Neural cell (in vitro differentiated cells): ENCODE measurements at regions not wholly inside any gene's neighbourhood (a gene's known extent, or its start where the extent isn't known, plus 50 kb on each side); places are given as distances from the start of the nearest gene placed in this dataset.
A peak's percentile ranks its signal among the peaks of the same experiment; 100 is the strongest.

Experiments used
- H2AFZ ChIP-seq: fragments of 200-600, 300-800 bp; sonication (generic), shearing (Covaris generic); 2 replicates; pipeline ENCODE4 v1.6.0; 2014; ENCODE audit warnings: low read depth, mild to moderate bottlenecking, antibody characterized with exemption, low read length, moderate library complexity
- H3F3A ChIP-seq: fragments of 200-600 bp; shearing (Covaris generic); 2 replicates; pipeline ENCODE4 v1.6.1; 2016; ENCODE audit warnings: mild to moderate bottlenecking, moderate library complexity, mixed read lengths, antibody characterized with exemption, low read length; ENCODE audit not compliant: insufficient read depth, poor library complexity, severe bottlenecking
- H3K27ac ChIP-seq: fragments of 200-600, 300-800 bp; sonication (generic), shearing (Covaris generic); 2 replicates; pipeline ENCODE4 v1.5.1; 2014; ENCODE audit warnings: mild to moderate bottlenecking, low read length, moderate library complexity
- H3K27me3 ChIP-seq: fragments of 300-800, 200-600 bp; sonication (generic), shearing (Covaris generic); 2 replicates; pipeline ENCODE4 v1.6.0; 2014; ENCODE audit warnings: mild to moderate bottlenecking, low read depth, low read length, moderate library complexity; ENCODE audit not compliant: insufficient read depth
- H3K36me3 ChIP-seq: fragments of 300-800, 200-600 bp; sonication (generic), shearing (Covaris generic); 2 replicates; pipeline ENCODE4 v1.5.1; 2014; ENCODE audit warnings: mild to moderate bottlenecking, antibody characterized with exemption, low read length, moderate library complexity; ENCODE audit not compliant: insufficient read depth
- H3K4me2 ChIP-seq: fragments of 300-800, 200-600 bp; sonication (generic), shearing (Covaris generic); 2 replicates; pipeline ENCODE4 v1.6.0; 2014; ENCODE audit warnings: mild to moderate bottlenecking, low read length
- H3K4me3 ChIP-seq: fragments of 300-800, 200-600 bp; sonication (generic), shearing (Covaris generic); 2 replicates; pipeline ENCODE4 v1.5.1; 2014; ENCODE audit warnings: mild to moderate bottlenecking, low read length, moderate library complexity
- H3K79me2 ChIP-seq: fragments of 200-600 bp; shearing (Covaris generic); replicated peaks from 2 replicates; pipeline ENCODE4 v1.6.0; 2014; ENCODE audit warnings: mild to moderate bottlenecking, low read length, moderate library complexity; ENCODE audit not compliant: insufficient read depth
- H3K9ac ChIP-seq: fragments of 300-800, 200-600 bp; sonication (generic), shearing (Covaris generic); 2 replicates; pipeline ENCODE4 v1.6.1; 2016; ENCODE audit warnings: mild to moderate bottlenecking, low read length, mixed read lengths
- H3K9me2 ChIP-seq: fragments of 200-600 bp; shearing (Covaris generic); 2 replicates; pipeline ENCODE4 v1.6.1; 2016; ENCODE audit warnings: mild to moderate bottlenecking, low read length, mixed read lengths; ENCODE audit not compliant: insufficient read depth
- H3K9me3 ChIP-seq: fragments of 200-600, 300-800 bp; sonication (generic), shearing (Covaris generic); 2 replicates; pipeline ENCODE4 v1.6.1; 2016; ENCODE audit warnings: mild to moderate bottlenecking, mixed run types, low read length, moderate library complexity, mixed read lengths
- H4K20me1 ChIP-seq: fragments of 200-600 bp; shearing (Covaris generic); 2 replicates; pipeline ENCODE4 v1.6.1; 2016; ENCODE audit warnings: mild to moderate bottlenecking, mixed run types; ENCODE audit not compliant: insufficient read depth
- EP300 ChIP-seq: fragments of 450-650 bp; conservative IDR thresholded peaks from 2 replicates; pipeline ENCODE4 v1.6.1; 2014; ENCODE audit warnings: antibody characterized with exemption, mild to moderate bottlenecking, moderate library complexity; ENCODE audit not compliant: poor library complexity, severe bottlenecking
- EZH2 ChIP-seq: fragments of 200-600, 300-800 bp; shearing (Covaris generic), sonication (generic); IDR thresholded peaks from 2 replicates; pipeline ENCODE4 v1.6.1; 2014; ENCODE audit warnings: antibody characterized with exemption, low read length, borderline replicate concordance, mild to moderate bottlenecking; ENCODE audit not compliant: insufficient read depth, poor library complexity, severe bottlenecking
- MXI1 ChIP-seq: fragments of 450-650 bp; conservative IDR thresholded peaks from 2 replicates; pipeline ENCODE4 v1.6.1; 2014; ENCODE audit warnings: antibody characterized with exemption, mild to moderate bottlenecking; ENCODE audit not compliant: poor library complexity, severe bottlenecking
- POLR2AphosphoS5 ChIP-seq: IDR thresholded peaks from 2 replicates; pipeline ENCODE4 v1.6.1; 2012
- RAD21 ChIP-seq: fragments of 450-650 bp; conservative IDR thresholded peaks from 2 replicates; pipeline ENCODE4 v1.6.1; 2014; ENCODE audit warnings: antibody characterized with exemption, mild to moderate bottlenecking, moderate library complexity
- SMC3 ChIP-seq: fragments of 450-650 bp; conservative IDR thresholded peaks from 2 replicates; pipeline ENCODE4 v1.6.1; 2014; ENCODE audit warnings: antibody characterized with exemption, mild to moderate bottlenecking, moderate library complexity; ENCODE audit not compliant: poor library complexity
- TAF1 ChIP-seq: IDR thresholded peaks from 2 replicates; pipeline ENCODE4 v1.6.1; 2012; ENCODE audit warnings: low read depth
- TF ChIP-seq, protein P1 (sequence below): IDR thresholded peaks from 2 replicates; pipeline ENCODE4 v1.6.1; 2012; ENCODE audit warnings: borderline replicate concordance
- TF ChIP-seq, protein P2 (sequence below): fragments of 450-650 bp; IDR thresholded peaks from 2 replicates; pipeline ENCODE4 v1.5.1; 2014; ENCODE audit warnings: antibody characterized with exemption, mild to moderate bottlenecking, moderate library complexity; ENCODE audit not compliant: poor library complexity, severe bottlenecking

DNA sequence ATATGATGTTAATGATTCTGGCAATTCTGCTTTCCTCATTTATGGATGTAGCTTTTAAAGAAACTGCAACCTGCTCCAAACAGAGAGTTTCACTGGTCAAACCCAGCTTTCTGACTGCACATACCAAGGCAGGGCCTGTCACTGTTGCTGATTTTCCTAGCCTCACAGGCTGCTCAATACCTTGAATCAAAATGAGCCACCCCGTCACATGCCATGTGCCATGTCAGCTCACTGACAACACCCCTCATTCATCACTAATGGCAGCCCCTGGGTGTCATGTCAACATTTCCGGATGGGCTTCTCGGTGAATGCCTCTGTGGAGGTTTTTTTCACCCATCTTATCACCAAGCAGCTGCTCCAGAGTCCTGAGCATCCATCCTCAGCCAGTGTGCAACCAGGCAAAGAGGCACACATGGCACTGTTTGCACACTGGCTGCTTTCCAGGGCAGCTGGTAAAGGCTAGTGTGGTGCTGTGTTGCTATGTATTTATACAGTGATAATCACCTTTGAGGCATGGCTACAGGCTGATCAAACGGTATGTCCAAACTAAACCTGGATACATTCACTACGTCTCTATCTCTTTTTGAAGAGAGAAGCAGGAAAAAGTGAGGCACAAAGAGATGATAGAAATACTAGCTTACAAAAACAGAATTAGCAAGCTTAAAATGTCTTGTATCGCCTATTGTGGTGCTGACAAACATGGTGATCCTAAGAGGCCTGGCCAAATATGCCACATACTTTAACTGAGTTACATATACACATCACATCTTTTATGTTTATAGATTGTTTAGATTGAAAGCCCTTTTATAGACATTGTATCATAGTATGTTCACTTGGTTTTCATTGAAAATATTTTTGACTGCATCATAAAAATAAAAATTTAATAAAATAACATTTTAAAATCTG lies 94.6 kb upstream of the INPP4B start:
- Histone ChIP-seq H3K36me3 (no peaks in the 10 kb centered on the region), H3K9me2 (no peaks in the 10 kb centered on the region), H3K27ac (no peak overlapping the region), H3F3A (no peaks in the 10 kb centered on the region), H3K9me3 (no peaks in the 10 kb centered on the region), H3K9ac (no peak overlapping the region), H3K27me3 (no peaks in the 10 kb centered on the region), H3K4me3 (peak overlapping the region; percentile 4), H4K20me1 (no peaks in the 10 kb centered on the region), H3K79me2 (no peaks in the 10 kb centered on the region), H3K4me2 (no peak overlapping the region), H2AFZ (no peak overlapping the region)
- no peak for TF ChIP-seq MXI1
- peak; percentile 25 for TF ChIP-seq POLR2AphosphoS5
- TF ChIP-seq EP300: peak; percentile 77

DNA sequence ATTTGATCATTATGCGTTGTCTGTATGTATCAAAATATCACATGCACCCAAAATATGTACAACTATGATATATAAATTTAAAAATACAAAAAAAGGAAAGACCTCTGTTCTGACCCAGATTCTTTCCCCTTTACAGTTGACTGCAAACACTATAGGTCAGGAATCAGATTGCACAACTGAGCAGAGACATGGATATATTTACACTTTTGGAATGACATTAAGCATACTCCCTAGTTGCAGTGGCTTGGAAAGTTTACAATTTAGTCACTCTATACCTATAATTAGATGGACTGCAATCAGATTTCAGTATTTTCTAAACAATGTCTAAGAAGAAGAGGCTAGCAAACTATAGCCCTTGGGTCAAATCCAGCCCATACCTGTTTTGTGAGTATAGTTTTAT lies 98.5 kb upstream of the INPP4B start:
- H3K9me2 ChIP-seq: no peaks in the 10 kb centered on the region
- H3F3A ChIP-seq: no peaks in the 10 kb centered on the region
- H3K4me3 ChIP-seq: no peak overlapping the region
- no peak overlapping the region for H3K27ac ChIP-seq
- no peaks in the 10 kb centered on the region for H3K36me3 ChIP-seq
- no peak overlapping the region for H2AFZ ChIP-seq
- H3K79me2 ChIP-seq: no peaks in the 10 kb centered on the region
- H4K20me1 ChIP-seq: no peaks in the 10 kb centered on the region
- TF ChIP-seq, protein P1, sequence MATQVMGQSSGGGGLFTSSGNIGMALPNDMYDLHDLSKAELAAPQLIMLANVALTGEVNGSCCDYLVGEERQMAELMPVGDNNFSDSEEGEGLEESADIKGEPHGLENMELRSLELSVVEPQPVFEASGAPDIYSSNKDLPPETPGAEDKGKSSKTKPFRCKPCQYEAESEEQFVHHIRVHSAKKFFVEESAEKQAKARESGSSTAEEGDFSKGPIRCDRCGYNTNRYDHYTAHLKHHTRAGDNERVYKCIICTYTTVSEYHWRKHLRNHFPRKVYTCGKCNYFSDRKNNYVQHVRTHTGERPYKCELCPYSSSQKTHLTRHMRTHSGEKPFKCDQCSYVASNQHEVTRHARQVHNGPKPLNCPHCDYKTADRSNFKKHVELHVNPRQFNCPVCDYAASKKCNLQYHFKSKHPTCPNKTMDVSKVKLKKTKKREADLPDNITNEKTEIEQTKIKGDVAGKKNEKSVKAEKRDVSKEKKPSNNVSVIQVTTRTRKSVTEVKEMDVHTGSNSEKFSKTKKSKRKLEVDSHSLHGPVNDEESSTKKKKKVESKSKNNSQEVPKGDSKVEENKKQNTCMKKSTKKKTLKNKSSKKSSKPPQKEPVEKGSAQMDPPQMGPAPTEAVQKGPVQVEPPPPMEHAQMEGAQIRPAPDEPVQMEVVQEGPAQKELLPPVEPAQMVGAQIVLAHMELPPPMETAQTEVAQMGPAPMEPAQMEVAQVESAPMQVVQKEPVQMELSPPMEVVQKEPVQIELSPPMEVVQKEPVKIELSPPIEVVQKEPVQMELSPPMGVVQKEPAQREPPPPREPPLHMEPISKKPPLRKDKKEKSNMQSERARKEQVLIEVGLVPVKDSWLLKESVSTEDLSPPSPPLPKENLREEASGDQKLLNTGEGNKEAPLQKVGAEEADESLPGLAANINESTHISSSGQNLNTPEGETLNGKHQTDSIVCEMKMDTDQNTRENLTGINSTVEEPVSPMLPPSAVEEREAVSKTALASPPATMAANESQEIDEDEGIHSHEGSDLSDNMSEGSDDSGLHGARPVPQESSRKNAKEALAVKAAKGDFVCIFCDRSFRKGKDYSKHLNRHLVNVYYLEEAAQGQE: no peak
- TF ChIP-seq EZH2: no peak
- TF ChIP-seq, protein P2, sequence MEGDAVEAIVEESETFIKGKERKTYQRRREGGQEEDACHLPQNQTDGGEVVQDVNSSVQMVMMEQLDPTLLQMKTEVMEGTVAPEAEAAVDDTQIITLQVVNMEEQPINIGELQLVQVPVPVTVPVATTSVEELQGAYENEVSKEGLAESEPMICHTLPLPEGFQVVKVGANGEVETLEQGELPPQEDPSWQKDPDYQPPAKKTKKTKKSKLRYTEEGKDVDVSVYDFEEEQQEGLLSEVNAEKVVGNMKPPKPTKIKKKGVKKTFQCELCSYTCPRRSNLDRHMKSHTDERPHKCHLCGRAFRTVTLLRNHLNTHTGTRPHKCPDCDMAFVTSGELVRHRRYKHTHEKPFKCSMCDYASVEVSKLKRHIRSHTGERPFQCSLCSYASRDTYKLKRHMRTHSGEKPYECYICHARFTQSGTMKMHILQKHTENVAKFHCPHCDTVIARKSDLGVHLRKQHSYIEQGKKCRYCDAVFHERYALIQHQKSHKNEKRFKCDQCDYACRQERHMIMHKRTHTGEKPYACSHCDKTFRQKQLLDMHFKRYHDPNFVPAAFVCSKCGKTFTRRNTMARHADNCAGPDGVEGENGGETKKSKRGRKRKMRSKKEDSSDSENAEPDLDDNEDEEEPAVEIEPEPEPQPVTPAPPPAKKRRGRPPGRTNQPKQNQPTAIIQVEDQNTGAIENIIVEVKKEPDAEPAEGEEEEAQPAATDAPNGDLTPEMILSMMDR: no peak
- no peak for TF ChIP-seq EP300
- no peak for TF ChIP-seq POLR2AphosphoS5
- no peak for TF ChIP-seq SMC3
- no peak for TF ChIP-seq RAD21
- TF ChIP-seq TAF1: no peak
- TF ChIP-seq MXI1: no peak
- no peak overlapping the region for H3K9ac ChIP-seq
- H3K27me3 ChIP-seq: no peaks in the 10 kb centered on the region
- no peak overlapping the region for H3K4me2 ChIP-seq
- H3K9me3 ChIP-seq: no peaks in the 10 kb centered on the region
